ENCODE measurements at regions not wholly inside any gene's neighbourhood (a gene's known extent, or its start where the extent isn't known, plus 50 kb on each side); places are given as distances from the start of the nearest gene placed in this dataset.

DNA sequence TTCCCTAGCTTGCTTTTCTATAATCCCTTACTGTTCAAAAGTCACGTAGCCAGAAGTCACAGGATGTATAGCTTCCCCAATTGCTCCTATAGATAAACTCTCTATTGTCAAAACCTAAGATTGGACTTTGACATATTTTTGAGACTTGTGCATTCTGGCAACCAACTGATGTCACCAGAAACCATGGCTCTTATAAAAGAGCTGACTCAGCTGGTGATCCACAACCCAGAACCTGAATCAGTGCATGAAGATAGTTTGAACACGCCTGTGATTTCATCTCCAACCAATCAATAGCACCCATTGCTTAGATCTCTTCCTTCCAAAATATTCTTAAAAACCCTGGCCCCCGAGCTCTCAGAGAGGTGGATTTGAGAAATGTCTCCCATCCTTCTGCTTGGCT, 639.9 kb upstream of the PIK3C3 start:
- TF ChIP-seq, protein P1, sequence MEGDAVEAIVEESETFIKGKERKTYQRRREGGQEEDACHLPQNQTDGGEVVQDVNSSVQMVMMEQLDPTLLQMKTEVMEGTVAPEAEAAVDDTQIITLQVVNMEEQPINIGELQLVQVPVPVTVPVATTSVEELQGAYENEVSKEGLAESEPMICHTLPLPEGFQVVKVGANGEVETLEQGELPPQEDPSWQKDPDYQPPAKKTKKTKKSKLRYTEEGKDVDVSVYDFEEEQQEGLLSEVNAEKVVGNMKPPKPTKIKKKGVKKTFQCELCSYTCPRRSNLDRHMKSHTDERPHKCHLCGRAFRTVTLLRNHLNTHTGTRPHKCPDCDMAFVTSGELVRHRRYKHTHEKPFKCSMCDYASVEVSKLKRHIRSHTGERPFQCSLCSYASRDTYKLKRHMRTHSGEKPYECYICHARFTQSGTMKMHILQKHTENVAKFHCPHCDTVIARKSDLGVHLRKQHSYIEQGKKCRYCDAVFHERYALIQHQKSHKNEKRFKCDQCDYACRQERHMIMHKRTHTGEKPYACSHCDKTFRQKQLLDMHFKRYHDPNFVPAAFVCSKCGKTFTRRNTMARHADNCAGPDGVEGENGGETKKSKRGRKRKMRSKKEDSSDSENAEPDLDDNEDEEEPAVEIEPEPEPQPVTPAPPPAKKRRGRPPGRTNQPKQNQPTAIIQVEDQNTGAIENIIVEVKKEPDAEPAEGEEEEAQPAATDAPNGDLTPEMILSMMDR (IDR thresholded peaks at IDR 0.05), result no peak
- TF ChIP-seq POLR2A (IDR thresholded peaks at IDR 0.05) (no peak), POLR2AphosphoS5 (IDR thresholded peaks at IDR 0.05) (no peak), EP300 (IDR thresholded peaks at IDR 0.05) (no peak)
